Ascending aorta (tissue), 2 donors: ENCODE measurements at regions not wholly inside any gene's neighbourhood (a gene's known extent, or its start where the extent isn't known, plus 50 kb on each side); places are given as distances from the start of the nearest gene placed in this dataset.
"Not testable (repeated sequence)": the region's sequence is repeated elsewhere in the genome, so short reads cannot be mapped to it uniquely, and the experiment has no call there.

Experiments
- DNase-seq, 2 donors: peaks; one replicate each; pipeline ENCODE4 v3.0.0-alpha.2; 2019; ENCODE audit warnings: low spot score in 2 of 2
- H3K27ac ChIP-seq, 2 donors: fragments of 200-600 bp; sonication (generic); one replicate each; pipeline ENCODE4 v1.5.1; 2016 to 2017; ENCODE audit warnings: mild to moderate bottlenecking in 1 of 2
- H3K27me3 ChIP-seq: fragments of 200-600 bp; sonication (generic); one replicate; pipeline ENCODE4 v1.5.1; 2017
- H3K36me3 ChIP-seq, 2 donors: fragments of 200-600 bp; sonication (generic); one replicate each; pipeline ENCODE4 v1.5.1; 2016
- H3K4me1 ChIP-seq, 2 donors: fragments of 200-600 bp; sonication (generic); one replicate each; pipeline ENCODE4 v1.5.1; 2016 to 2017; ENCODE audit warnings: mild to moderate bottlenecking in 1 of 2
- H3K4me3 ChIP-seq, 2 donors: fragments of 200-600 bp; sonication (generic); one replicate each; pipeline ENCODE4 v1.5.1; 2016 to 2017; ENCODE audit warnings: mild to moderate bottlenecking in 1 of 2
- H3K9me3 ChIP-seq, 2 donors: fragments of 200-600 bp; sonication (generic); one replicate each; pipeline ENCODE4 v1.5.1; 2016
- CTCF ChIP-seq, 3 experiments: fragments of 200-600 bp in 2 of 3; fragments of 450-650 bp in 1 of 3; sonication (generic) in 2 of 3; IDR thresholded peaks; one replicate each; pipeline ENCODE4 v1.5.1; 2016 to 2019; ENCODE audit warnings: antibody characterized with exemption in 3 of 3, mild to moderate bottlenecking in 1 of 3, moderate library complexity in 1 of 3
- intact Hi-C: fragments of 100-400 bp; cut with DNase I; formaldehyde crosslinking; loops from one replicate; pipeline ENCODE4 v1.15.1; 2023

GRCh38 chr2:17460371-17461086 is 57.7 kb downstream of the RAD51AP2 start:
- no peaks in the 10 kb centered on the region for H3K9me3 ChIP-seq
- H3K27ac ChIP-seq: no peak overlapping the region
- H3K4me3 ChIP-seq: no peak overlapping the region
- H3K27me3 ChIP-seq: no peaks in the 10 kb centered on the region
- no peaks in the 10 kb centered on the region for H3K36me3 ChIP-seq
- DNase-seq: no peak
- intact Hi-C loops: no loop called here
- no peaks in the 10 kb centered on the region for H3K4me1 ChIP-seq
- TF ChIP-seq CTCF (IDR thresholded peaks at IDR 0.05): no peak

- Histone ChIP-seq H3K36me3 (no peaks in the 10 kb centered on the region), H3K4me1 (no peaks in the 10 kb centered on the region), H3K27me3 (no peaks in the 10 kb centered on the region), H3K27ac (no peak overlapping the region), H3K4me3 (no peak overlapping the region), H3K9me3 (no peaks in the 10 kb centered on the region)
- DNase-seq: no peak
- no peak for TF ChIP-seq CTCF (IDR thresholded peaks at IDR 0.05)
- intact Hi-C loops: no loop called here
Measured at GRCh38 chr2:17455343-17455742, 62.9 kb downstream of the RAD51AP2 start.

- H3K4me1 ChIP-seq, H3K27ac ChIP-seq, H3K27me3 ChIP-seq, H3K36me3 ChIP-seq, intact Hi-C loops, H3K4me3 ChIP-seq, DNase-seq, H3K9me3 ChIP-seq: not testable (repeated sequence)
Measured at GRCh38 chr2:17446191-17446590, 72.0 kb downstream of the RAD51AP2 start.

- TF ChIP-seq CTCF (IDR thresholded peaks at IDR 0.05): no peak
- intact Hi-C loops: no loop called here
- DNase-seq: no peak
- Histone ChIP-seq H3K9me3 (no peaks in the 10 kb centered on the region), H3K27me3 (no peaks in the 10 kb centered on the region), H3K36me3 (no peaks in the 10 kb centered on the region), H3K27ac (no peak overlapping the region), H3K4me1 (no peaks in the 10 kb centered on the region), H3K4me3 (no peak overlapping the region)
Measured at GRCh38 chr2:17445744-17446143, 72.5 kb downstream of the RAD51AP2 start.

- no peak overlapping the region for H3K27ac ChIP-seq
- no peak for TF ChIP-seq CTCF (IDR thresholded peaks at IDR 0.05)
- intact Hi-C loops: no loop called here
- no peaks in the 10 kb centered on the region for H3K4me1 ChIP-seq
- no peak overlapping the region for H3K4me3 ChIP-seq
- no peak for DNase-seq
- no peaks in the 10 kb centered on the region for H3K27me3 ChIP-seq
- H3K9me3 ChIP-seq: no peaks in the 10 kb centered on the region
- H3K36me3 ChIP-seq: no peaks in the 10 kb centered on the region
Measured at GRCh38 chr2:17442334-17442733, 75.9 kb downstream of the RAD51AP2 start.

GRCh38 chr2:17441790-17442189 is 76.5 kb downstream of the RAD51AP2 start:
- Histone ChIP-seq H3K4me3 (no peak overlapping the region), H3K4me1 (no peaks in the 10 kb centered on the region), H3K27ac (no peak overlapping the region), H3K9me3 (no peaks in the 10 kb centered on the region), H3K27me3 (no peaks in the 10 kb centered on the region), H3K36me3 (no peaks in the 10 kb centered on the region)
- no peak for DNase-seq
- TF ChIP-seq CTCF (IDR thresholded peaks at IDR 0.05): no peak
- intact Hi-C loops: no loop called here
